GM21717 (cell line): ENCODE measurements at regions not wholly inside any gene's neighbourhood (a gene's known extent, or its start where the extent isn't known, plus 50 kb on each side); places are given as distances from the start of the nearest gene placed in this dataset.

Experiments
- ATAC-seq: cut with Tn5 transposase; IDR thresholded peaks from one replicate; pipeline ENCODE4 v1.9.1; 2021; ENCODE audit warnings: mild to moderate bottlenecking, moderate library complexity; ENCODE audit not compliant: unreplicated experiment

DNA sequence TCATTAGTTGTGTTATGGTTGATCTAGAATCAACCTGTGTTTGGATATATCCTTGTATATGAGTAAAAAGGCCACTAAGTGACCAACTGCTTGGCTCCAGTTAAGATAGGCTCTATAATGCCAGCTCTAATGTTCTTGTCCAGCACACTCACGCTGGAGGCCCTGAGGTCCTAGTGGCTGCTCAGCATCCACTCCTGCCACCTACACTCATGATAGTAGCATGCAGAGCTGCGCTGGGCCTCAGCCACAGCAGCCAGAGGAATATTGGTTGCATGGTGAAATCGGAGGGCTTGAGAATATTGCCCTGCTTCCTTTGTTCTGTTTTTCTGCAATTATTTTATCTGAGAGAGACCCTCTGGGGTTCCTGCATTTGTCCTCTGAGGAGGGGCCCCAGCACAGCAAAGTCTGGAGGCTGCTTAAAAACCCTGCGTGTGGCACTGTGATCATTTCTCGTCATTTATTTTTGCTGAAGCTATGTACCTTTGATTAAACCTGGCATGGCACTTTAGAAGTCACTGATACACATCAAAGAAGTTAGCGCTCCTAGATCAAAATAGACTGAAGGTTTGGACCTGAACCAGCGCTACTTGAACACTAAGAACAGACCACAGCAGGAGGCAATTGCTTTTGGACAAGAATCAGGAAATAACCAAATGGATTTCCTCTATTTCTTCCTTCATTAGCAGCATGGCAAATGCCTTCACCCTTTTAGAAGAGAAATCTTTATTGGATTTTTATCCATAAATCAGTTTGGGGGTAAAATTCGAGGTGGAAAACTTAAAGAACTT lies 398.4 kb upstream of the ID4 start:
- ATAC-seq: no peak

DNA sequence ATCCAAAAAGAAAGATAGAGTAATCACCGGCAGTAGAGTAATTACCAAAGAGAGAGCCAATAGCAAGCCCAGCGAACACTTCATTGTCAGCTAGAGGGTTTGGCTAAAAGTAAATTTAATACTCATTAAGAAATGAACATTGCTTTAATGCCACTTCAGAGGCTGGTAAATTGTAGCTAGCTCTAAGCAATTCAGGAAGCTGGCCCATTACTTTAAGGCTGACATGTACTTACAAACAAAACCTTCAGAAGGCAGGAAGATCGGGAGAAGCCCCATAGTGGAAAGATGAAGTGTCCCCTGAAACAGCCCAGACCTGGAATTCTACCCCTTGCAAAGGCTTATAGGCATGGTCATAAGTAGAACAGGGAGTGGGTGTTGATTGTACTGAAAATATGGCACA lies 396.6 kb upstream of the ID4 start:
- ATAC-seq: no peak

DNA sequence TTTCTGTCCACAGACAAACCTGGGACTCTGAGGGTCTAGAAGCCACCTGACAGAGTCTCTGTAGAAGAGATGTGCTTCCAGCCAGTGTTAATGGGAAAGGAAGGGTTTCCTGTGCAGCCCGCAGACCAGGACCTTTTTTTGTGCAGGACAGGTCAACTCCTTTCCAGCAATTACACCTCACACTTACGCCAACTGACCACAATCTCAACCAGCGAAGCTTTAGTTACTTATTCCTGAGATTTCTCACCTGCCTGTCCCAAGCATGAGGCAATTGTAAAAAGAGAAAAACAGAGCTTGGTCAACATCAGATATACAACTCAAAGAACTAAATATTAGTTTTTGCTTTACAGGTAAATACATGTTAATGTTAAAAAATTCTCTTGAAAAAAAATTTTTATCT lies 393.8 kb upstream of the ID4 start:
- no peak for ATAC-seq

DNA sequence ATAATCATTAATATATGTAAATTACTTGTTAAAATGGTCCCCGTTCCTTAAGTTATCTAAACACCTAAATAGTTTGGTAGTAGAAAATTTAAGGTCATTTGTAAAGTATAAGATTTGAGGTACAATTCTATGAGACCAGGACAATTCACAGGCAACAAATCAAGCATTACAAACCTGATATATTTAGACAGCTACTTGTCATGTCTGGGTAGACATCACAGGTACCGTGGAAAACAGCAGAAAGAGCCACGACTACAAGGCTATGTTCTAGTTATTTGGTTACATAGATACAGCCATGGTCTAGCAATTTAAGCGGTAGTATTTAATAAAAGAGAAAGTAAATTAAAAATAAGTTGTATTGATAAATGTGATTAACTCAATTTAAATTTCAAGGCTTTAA lies 393.1 kb upstream of the ID4 start:
- ATAC-seq: no peak

DNA sequence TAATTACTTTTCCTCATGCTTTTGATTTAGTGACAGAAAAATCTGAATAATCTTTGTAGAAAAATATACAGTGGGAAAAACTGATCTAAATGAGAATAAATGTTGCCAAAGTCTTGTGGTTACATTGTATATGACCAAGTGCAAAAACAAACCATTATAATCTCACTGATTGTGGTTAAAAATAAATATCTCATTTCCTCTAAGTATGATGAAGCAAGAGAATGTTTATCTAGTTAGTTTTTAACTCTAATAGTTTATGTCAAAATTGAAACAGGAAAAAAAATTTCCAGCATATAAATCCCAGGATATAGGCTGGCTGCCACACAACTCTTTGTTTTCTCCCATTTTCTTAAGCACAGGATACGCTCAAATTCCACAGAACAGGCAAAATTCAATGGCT lies 392.7 kb upstream of the ID4 start:
- ATAC-seq: no peak

DNA sequence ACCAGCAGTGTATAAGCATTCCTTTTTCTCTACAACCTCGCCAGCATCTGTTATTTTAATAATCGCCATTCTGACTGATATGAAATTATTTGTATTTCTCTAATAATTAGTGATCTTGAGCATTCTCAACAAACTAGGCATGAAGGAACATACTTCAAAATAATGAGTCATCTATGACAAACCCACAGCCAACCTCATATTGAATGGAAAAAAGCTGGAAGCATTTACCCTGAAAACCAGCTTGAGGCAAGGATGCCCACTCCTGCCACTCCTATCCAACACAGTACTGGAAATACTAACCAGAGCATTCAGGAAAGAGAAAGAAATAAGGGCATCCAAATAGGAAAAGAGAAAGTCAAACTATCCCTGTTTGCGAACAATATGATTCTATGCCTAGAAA lies 390.6 kb upstream of the ID4 start:
- no peak for ATAC-seq

DNA sequence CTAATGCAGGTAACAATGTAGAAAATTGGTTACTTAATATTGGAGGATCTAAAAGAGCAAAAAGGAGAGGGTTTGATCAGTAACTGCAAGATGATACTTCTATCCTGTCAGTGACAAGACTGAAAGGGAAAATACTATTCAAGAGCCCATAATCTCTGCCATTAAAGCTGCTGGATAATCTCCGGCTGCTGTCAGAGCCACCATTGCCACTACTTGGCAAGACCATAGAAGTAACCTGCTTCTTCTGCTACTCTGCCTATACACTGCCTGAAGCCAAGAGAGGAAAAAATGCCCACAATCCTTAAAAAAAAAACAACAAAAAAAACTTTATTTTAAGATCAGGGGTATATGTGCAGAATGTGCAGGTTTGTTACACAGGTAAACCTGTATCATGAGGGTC lies 386.5 kb upstream of the ID4 start:
- no peak for ATAC-seq

DNA sequence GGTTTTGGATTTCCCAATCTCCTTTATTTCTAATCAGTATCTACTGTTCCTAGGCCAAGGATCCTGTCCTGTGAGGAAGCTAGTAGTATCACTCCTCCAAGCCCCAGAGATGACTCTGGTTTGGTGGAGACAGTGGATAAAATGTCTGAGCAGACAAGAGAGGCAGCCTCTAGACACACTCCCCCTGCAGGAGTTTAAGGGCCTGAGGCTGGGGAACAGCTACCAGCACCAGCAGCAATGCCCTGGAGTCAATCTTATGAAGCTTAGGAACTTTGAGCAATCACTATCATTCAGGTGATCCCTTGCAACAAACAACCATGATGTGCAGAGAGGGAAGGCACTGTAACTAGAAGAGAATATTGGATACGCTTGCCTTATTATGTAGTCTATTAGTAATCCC lies 384.7 kb upstream of the ID4 start:
- no peak for ATAC-seq

DNA sequence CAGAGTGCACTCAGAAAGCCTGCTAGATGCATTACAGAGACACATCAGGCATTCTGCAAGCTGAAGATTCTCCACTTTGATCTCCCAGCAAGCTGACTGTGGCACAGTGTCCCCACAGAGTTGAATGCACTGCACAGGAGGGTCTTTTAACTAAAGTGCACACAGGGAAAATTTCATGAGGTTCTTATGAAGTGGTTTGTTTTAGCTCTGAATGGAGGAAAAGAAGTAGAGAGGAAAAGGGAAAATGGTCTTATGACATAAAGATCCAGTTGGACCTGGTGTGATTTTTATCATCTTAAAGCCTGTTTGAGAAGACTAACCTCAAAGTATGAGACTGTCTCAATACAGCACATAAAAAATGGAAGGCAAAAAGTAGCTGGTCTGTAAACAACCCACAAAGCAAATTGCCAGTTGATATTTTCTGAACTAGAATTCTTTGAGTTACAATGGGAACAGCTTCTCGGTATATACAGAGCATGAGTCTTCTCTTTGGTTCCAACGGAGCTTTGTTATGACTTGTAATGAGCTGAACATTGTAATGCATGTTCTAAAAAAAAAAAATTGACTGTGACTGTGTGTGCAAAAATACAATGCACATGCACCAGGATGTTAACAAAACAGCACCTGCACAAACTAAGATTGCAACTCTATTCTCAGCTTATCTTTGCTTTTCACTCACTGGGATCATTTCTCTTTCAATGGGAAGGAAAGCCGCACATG lies 383.0 kb upstream of the ID4 start:
- ATAC-seq: no peak

DNA sequence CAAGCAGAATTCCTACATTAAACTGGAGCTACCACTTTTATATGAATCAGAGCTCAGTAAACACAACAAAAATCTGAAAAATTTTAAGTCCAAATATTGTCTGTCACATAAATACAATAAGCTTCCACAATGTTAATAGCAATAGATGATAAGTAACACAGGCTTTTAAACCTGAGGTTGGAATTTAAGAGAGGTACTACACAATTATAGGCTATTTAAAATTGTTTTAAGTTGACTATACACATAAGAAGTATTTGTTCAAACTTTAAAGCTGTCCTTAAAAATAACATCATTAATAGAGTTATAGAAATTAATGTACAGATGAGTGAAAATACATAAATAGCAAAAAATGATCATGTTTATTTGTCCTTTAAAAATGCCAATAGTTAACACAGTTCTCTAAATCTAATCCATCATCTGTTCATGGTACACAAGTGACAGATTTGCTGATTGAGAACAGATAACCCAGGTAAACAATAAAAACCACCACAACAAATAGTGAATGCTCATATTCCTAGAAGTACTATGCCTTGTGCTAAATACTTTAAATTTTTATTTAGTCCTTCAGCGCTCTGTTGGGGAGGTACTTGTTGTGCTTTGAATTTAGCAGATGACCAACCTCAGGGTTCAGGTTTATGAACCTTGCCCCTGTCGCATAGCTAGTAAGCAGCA lies 382.3 kb upstream of the ID4 start:
- ATAC-seq: no peak

DNA sequence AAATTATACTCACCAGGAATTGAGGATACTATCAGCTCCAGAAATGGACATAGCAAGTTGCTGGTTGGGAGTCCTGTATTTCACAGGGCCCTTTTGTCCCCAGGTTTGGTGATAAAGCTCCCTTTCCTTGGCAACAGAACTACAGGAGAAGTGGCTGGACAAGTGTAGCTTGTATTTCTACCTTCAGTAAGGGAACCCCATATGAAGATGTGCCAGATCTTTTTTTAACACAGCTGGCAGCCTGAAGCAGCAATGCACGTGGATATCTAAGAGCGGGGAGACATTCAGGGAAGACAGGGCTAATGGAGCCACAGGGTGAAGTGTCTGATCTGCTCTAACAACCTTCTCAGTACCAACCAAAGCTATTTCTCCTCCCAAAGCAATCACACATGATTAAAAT lies 373.9 kb upstream of the ID4 start:
- ATAC-seq: no peak

DNA sequence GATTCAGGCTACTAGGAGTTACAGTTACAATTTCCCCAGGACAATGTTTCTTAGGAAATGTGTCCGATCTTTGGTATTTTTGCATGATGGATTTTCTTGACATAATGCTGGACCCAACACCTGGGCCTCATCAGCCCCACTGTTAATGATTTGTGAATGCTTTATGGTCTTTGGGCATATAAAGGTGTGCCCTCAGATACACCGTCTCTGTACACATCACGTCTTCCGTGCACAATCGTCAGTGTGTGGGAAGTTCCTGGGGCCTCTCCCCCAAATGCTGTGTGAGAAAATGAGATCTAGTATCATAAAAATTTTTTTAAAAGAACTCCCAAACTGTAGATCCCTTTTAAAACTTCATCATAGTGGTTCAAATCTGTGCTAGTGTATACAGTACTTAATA lies 373.2 kb upstream of the ID4 start:
- no peak for ATAC-seq

DNA sequence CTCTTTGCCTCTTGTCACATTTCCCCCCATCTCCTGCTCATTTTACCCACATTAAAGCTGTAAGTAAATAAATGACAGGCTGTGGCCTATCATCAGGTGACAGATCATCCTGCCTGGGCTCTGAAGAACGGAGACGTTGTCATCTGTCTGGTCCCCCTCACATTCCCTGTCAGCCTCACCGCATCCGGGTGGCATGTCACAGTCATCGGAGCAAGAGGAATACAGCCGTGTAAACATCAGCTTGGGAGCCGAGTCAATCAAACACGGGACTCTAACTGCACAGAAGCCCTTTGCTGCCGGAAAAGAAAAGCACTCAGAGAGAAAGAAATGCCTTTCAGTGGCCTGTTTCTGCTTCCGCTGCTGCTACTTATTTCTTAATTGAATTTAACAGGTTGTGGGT lies 371.9 kb upstream of the ID4 start:
- no peak for ATAC-seq

DNA sequence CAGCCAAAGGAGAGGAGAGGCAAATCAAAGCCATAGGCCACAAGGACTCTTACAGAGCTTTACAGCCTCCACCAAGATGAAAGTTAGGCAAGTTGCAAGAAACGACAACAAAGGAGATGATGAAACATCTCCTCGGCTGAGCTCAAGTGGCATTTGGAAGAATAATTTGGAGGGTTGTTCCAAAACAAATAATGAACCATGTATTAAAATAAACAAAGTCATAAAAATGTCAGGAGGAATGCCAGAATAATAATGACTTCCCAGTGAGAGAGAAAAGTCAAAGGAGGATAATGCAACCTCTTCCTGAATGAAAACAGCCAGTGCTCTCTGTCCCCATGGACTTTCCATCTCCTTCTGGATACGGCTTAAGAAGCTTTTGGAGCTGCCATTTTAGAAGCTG lies 371.4 kb upstream of the ID4 start:
- ATAC-seq: no peak

DNA sequence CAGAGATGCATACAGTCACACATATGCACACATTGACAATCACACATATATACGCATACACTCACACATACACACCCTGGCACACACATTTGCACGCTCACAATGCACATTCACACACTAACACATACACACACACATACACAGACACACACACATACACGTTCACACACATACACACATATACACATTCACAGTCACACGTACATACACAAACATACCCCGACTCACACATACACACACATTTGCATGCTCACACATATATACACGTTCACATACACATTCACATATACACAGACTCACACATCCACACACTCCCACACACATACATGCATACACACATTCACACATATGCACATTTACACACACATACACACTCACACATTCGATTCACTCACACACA lies 366.8 kb upstream of the ID4 start:
- no peak for ATAC-seq

DNA sequence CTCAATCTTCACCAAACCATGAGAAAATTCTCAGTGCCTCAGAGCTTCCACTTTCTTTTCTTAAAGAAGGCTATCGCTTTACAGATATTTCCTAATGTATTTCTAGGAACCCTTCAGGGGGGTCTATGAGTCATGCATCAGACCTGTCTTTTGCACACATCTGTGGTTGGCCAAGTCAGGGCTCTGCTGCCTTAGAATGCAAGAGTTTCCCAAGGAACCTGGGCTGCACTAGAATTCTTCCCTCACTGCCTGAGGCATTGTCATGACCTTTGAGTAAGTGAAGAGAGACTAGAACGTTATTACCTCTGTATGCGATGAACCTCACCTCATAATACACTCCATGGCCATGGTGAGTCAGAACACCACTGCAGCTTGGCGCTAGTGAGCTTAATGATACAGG lies 365.0 kb upstream of the ID4 start:
- ATAC-seq: no peak

DNA sequence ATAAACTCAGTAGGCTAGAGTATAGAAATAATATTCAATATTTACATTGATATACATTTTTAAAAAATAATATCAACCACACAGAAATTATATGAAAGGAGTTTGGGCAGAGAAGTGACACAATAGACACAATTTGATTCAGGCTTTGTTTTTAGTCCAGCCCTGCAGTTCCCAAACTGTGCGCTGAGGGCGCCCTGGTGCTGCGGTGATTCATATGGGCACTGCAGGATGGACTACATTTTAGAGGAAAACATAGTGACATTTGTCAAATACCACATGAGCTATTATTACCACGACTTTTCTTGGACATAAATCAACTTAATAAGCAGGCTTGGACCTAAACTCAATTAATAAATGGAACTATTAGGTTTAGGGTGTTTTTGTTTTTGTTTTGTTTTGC lies 364.3 kb upstream of the ID4 start:
- ATAC-seq: no peak

DNA sequence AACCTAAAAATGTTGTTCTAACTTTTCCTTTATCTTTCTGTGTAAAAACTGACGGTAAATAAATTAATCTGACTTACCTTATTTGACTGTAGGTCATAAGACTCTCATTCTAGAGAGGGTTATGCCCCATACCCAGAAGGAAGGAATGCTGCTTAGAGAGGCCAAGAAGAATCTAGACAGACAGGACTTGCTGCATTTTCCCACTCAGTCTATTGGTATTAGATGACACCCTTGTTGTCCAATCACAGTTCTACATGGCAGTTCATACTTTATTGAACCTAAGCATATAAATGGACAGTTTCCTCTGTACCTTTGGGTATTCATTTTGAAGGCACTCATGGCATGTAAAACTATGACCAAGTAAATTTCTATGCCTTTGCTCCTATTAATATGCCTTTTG lies 359.6 kb upstream of the ID4 start:
- ATAC-seq: no peak

DNA sequence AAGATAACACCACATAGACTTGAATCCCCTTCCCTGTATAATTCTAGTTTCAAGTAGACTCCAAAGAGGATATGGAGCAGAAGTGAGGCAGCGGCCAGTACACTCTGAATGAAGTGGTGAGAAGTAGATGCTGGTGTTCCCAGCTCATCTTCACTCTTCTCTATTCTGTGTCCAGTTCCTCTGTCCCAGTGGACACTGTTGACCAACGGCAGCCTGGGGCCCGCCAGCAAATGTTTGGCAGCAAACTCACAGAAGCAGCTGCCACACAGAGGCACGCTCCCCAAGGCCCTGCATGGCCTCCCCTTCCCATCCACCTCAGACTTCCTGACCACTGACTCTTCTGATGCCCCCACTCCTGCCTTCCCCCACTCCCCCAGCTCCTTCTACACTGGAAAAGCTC lies 358.9 kb upstream of the ID4 start:
- ATAC-seq: no peak

DNA sequence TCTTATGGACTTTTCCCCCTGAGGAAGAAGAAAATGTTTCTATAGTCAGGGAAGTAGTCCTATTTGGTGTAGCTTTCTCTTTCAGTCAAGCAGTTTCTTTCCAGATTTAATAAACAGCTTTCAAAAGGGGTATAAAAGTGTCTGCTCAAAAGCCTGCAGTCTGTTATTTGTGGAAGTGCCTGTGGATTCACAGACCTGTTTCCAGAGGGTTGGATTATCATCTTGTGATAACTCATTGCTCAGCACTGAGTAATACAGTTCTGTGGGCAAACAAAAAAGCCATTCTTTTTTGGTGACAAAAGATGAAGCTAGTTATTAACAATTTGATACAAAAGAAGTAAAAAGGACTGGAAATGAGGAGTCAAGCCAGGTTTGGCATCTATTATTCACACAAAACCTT lies 358.2 kb upstream of the ID4 start:
- ATAC-seq: no peak

DNA sequence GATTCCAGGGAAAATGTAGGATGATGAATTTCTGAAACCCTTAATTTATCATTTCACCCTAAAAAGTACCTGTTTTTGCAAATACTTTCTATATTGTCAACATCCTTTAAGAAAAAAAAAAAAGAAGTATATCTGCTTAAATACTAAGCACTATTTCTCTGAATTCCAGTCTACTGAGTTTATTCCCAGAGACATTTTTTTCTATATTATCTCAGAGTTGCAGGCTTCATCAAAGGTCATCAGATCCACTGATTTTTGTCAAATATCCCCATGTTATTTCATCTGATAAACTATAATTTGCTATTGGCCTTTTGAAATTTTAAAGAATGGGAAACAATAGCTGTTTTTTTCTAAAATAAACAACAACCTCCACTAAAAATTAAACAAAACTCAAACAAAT lies 357.6 kb upstream of the ID4 start:
- ATAC-seq: no peak
